Thyroid gland (tissue), 4 donors: ENCODE measurements at regions not wholly inside any gene's neighbourhood (a gene's known extent, or its start where the extent isn't known, plus 50 kb on each side); places are given as distances from the start of the nearest gene placed in this dataset.

Source experiments
- DNase-seq, 2 donors: peaks; one replicate each; pipeline ENCODE4 v3.0.0-alpha.2; 2019
- H3K27ac ChIP-seq, 3 donors: fragments of 200-600 bp; sonication (generic); 1 replicate in 2 of 3; 2 replicates in 1 of 3; pipeline ENCODE4 v1.5.1; 2016 to 2019; ENCODE audit warnings: mild to moderate bottlenecking in 1 of 3, moderate library complexity in 1 of 3
- H3K27me3 ChIP-seq: fragments of 200-600 bp; sonication (generic); one replicate; pipeline ENCODE4 v1.5.1; 2019
- H3K36me3 ChIP-seq, 2 donors: fragments of 200-600 bp; sonication (generic); one replicate each; pipeline ENCODE4 v1.5.1; 2016 to 2019
- H3K4me1 ChIP-seq, 2 donors: fragments of 200-600 bp; sonication (generic); one replicate each; pipeline ENCODE4 v1.5.1; 2017 to 2019
- H3K4me3 ChIP-seq, 3 donors: fragments of 200-600 bp; sonication (generic); replicated peaks in 1 of 3; 1 replicate in 2 of 3; 2 replicates in 1 of 3; pipeline ENCODE4 v1.5.1; 2016; ENCODE audit warnings: mild to moderate bottlenecking in 1 of 3
- H3K9me3 ChIP-seq: fragments of 200-600 bp; sonication (generic); one replicate; pipeline ENCODE4 v1.5.1; 2017
- POLR2A ChIP-seq, 2 donors: fragments of 450-650 bp; IDR thresholded peaks; one replicate each; pipeline ENCODE4 v1.6.1; 2017; ENCODE audit warnings: antibody characterized with exemption in 2 of 2, mild to moderate bottlenecking in 2 of 2, moderate library complexity in 1 of 2
- WGBS, 2 donors: methylation state at CpG; one replicate each; pipeline ENCODE4 v1.1.5; 2017; 5-methylcytosine and 5-hydroxymethylcytosine counted together
- intact Hi-C: fragments of 100-400 bp; cut with DNase I; formaldehyde crosslinking; loops from one replicate; pipeline ENCODE4 v1.15.1; 2023
- TF ChIP-seq, protein P1 (sequence below), 6 experiments: fragments of 200-600 bp in 3 of 6; fragments of 450-650 bp in 3 of 6; sonication (generic) in 3 of 6; IDR thresholded peaks; one replicate each; pipeline ENCODE4 v1.5.1; 2016 to 2019; ENCODE audit warnings: antibody characterized with exemption in 6 of 6, mild to moderate bottlenecking in 2 of 6, inconsistent platforms in 1 of 6, moderate library complexity in 1 of 6

- no peak for TF ChIP-seq POLR2A (IDR thresholded peaks at IDR 0.05)
- TF ChIP-seq, protein P1, sequence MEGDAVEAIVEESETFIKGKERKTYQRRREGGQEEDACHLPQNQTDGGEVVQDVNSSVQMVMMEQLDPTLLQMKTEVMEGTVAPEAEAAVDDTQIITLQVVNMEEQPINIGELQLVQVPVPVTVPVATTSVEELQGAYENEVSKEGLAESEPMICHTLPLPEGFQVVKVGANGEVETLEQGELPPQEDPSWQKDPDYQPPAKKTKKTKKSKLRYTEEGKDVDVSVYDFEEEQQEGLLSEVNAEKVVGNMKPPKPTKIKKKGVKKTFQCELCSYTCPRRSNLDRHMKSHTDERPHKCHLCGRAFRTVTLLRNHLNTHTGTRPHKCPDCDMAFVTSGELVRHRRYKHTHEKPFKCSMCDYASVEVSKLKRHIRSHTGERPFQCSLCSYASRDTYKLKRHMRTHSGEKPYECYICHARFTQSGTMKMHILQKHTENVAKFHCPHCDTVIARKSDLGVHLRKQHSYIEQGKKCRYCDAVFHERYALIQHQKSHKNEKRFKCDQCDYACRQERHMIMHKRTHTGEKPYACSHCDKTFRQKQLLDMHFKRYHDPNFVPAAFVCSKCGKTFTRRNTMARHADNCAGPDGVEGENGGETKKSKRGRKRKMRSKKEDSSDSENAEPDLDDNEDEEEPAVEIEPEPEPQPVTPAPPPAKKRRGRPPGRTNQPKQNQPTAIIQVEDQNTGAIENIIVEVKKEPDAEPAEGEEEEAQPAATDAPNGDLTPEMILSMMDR (IDR thresholded peaks at IDR 0.05): no peak
- Histone ChIP-seq H3K27me3 (no peaks in the 10 kb centered on the region), H3K4me1 (no peaks in the 10 kb centered on the region), H3K9me3 (no peaks in the 10 kb centered on the region), H3K36me3 (no peaks in the 10 kb centered on the region), H3K27ac (no peak overlapping the region), H3K4me3 (no peak overlapping the region)
- 79 to 91% methylated on average over 1 of the region's 1 CpG for whole genome bisulfite sequencing, 2 donors
- DNase-seq: no peak
- intact Hi-C loops: no loop called here
Measured at GRCh38 chr20:9927224-9927623, 88.3 kb upstream of the PAK5 start.

DNA sequence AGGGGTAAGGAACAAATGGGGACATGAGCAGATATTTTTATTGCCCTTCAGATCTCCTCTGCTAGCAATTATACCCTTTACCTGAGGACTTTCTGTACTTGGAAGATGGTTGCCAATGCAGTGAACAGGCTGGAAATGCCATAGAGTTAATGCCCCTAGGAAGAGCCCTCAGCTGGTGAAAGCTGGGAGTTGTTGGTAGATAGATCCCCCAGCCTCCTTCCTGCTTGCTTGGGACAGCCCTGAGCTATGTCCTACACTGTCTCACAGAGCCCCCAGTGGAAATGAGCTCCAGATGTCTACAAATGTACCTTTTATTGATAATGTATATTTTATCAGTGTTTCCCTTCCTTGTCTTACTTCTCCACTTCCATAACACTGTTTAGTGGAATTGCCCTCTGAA is 87.6 kb upstream of the PAK5 start:
- Histone ChIP-seq H3K4me3 (no peak overlapping the region), H3K27ac (no peak overlapping the region), H3K4me1 (no peaks in the 10 kb centered on the region), H3K9me3 (no peaks in the 10 kb centered on the region), H3K36me3 (no peaks in the 10 kb centered on the region), H3K27me3 (no peaks in the 10 kb centered on the region)
- intact Hi-C loops: no loop called here
- no peak for DNase-seq
- TF ChIP-seq POLR2A (IDR thresholded peaks at IDR 0.05): no peak

DNA sequence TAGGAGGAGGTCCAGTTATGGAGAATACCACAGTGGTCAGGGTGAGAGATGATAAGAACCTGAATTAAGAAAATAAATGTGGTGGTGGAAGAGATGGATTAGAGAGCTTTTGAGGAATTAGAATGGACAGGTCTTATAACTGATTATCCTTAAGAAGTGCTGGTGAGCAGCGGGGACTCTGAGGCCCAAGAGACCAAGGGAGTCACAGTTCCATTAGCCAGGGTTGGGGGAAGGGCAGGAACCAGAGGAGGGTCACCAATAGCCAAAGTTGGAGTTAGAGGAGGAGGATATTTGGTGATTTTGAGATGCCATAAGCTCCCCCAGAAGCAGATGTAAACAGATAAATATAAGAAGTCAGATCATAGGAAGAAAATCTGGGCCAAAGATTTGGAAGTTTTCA is 87.1 kb upstream of the PAK5 start:
- 79 to 83% methylated on average over 1 of the region's 1 CpG for WGBS, 2 donors
- Histone ChIP-seq H3K27ac (no peak overlapping the region), H3K9me3 (no peaks in the 10 kb centered on the region), H3K4me3 (no peak overlapping the region), H3K27me3 (no peaks in the 10 kb centered on the region), H3K4me1 (no peaks in the 10 kb centered on the region), H3K36me3 (no peaks in the 10 kb centered on the region)
- TF ChIP-seq, protein P1 (IDR thresholded peaks at IDR 0.05): no peak
- TF ChIP-seq POLR2A (IDR thresholded peaks at IDR 0.05): no peak
- intact Hi-C loops: no loop called here
- DNase-seq: no peak

DNA sequence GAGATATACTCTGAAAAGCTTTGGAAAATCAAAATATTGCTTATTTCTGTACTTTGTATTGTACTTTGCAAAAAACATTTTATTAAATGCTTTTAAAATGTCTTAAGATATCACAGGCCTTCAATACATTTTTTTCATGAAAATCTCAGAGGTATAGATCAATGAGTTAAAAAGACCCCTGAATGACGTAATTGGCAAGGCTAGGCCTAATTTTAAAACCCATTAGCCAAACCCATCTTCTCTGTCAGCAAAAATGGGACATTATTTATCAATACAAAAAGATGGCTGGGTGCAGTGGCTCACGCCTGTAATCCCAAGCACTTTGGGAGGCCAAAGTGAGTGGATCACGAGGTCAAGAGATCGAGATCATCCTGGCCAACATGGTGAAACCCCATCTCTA is 84.8 kb upstream of the PAK5 start:
- 89 to 92% methylated on average over 4 of the region's 4 CpGs for WGBS, 2 donors

DNA sequence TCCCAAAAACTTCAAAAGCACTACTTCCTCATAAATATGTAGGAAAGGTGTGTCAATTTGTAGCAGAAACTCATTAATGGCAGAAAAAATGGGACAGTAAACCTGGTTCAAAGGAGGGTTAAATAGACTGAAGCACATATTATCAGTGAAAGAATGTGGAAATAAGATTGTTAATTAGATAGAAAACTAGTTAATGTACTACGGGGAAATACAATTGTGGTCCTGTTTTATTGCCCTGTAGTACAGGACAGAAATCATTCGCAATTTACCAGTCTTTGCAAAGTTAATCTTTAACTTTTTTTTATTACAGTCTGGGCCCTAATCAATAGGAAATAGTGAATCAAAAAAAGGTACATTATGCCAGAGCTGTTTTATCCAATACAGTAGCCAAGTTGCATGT is 82.0 kb upstream of the PAK5 start:
- Histone ChIP-seq H3K27me3 (no peaks in the 10 kb centered on the region), H3K27ac (no peak overlapping the region), H3K4me3 (no peak overlapping the region), H3K4me1 (no peaks in the 10 kb centered on the region), H3K9me3 (no peaks in the 10 kb centered on the region), H3K36me3 (no peaks in the 10 kb centered on the region)
- DNase-seq: no peak
- no peak for TF ChIP-seq POLR2A (IDR thresholded peaks at IDR 0.05)
- TF ChIP-seq, protein P1 (IDR thresholded peaks at IDR 0.05): no peak
- 89 to 97% methylated on average over 2 of the region's 2 CpGs for WGBS, 2 donors
- intact Hi-C loops: no loop called here

More for the DNA sequence above, 84.8 kb upstream of the PAK5 start:
- H3K27ac ChIP-seq: no peak overlapping the region
- no peak overlapping the region for H3K4me3 ChIP-seq
- H3K9me3 ChIP-seq: no peaks in the 10 kb centered on the region
- intact Hi-C loops: no loop called here
- TF ChIP-seq, protein P1 (IDR thresholded peaks at IDR 0.05): no peak
- TF ChIP-seq POLR2A (IDR thresholded peaks at IDR 0.05): no peak
- H3K4me1 ChIP-seq: no peaks in the 10 kb centered on the region
- no peaks in the 10 kb centered on the region for H3K27me3 ChIP-seq
- no peaks in the 10 kb centered on the region for H3K36me3 ChIP-seq
- DNase-seq: no peak
